Lower leg skin (tissue), 4 donors: ENCODE measurements at regions not wholly inside any gene's neighbourhood (a gene's known extent, or its start where the extent isn't known, plus 50 kb on each side); places are given as distances from the start of the nearest gene placed in this dataset.

Experiments used
- DNase-seq, 2 donors: peaks; one replicate each; pipeline ENCODE4 v3.0.0-alpha.2; 2019; ENCODE audit warnings: low spot score in 2 of 2
- H3K4me3 ChIP-seq: fragments of 200-600 bp; sonication (generic); 2 replicates; pipeline ENCODE4 v1.5.1; 2017; ENCODE audit warnings: mild to moderate bottlenecking, low read depth; ENCODE audit not compliant: poor library complexity, severe bottlenecking
- POLR2A ChIP-seq, 2 donors: fragments of 450-650 bp; IDR thresholded peaks; one replicate each; pipeline ENCODE4 v1.6.1; 2016 to 2017; ENCODE audit warnings: antibody characterized with exemption in 2 of 2, mild to moderate bottlenecking in 1 of 2, moderate library complexity in 1 of 2
- WGBS, 2 donors: methylation state at CpG; one replicate each; pipeline ENCODE4 v1.1.5; 2018; 5-methylcytosine and 5-hydroxymethylcytosine counted together
- intact Hi-C: fragments of 100-400 bp; cut with DNase I; formaldehyde crosslinking; loops from one replicate; pipeline ENCODE4 v1.15.0; 2023; ENCODE audit warnings: low total_unique reads
- TF ChIP-seq, protein P1 (sequence below), 3 donors: fragments of 450-650 bp; IDR thresholded peaks; one replicate each; pipeline ENCODE4 v1.5.1; 2016; ENCODE audit warnings: antibody characterized with exemption in 3 of 3, mild to moderate bottlenecking in 3 of 3, moderate library complexity in 2 of 3

GRCh38 chr7:36070230-36070629 is 82.8 kb upstream of the EEPD1 start:
- WGBS, 2 donors: 67 to 70% methylated on average over 8 of the region's 8 CpGs
- intact Hi-C loops: no loop called here
- H3K4me3 ChIP-seq: no peak overlapping the region

GRCh38 chr7:36071605-36072004 is 81.4 kb upstream of the EEPD1 start:
- intact Hi-C loops: no loop called here
- no peak overlapping the region for H3K4me3 ChIP-seq
- 100% methylated on average over 1 of the region's 1 CpG for WGBS, 2 donors
- TF ChIP-seq, protein P1, sequence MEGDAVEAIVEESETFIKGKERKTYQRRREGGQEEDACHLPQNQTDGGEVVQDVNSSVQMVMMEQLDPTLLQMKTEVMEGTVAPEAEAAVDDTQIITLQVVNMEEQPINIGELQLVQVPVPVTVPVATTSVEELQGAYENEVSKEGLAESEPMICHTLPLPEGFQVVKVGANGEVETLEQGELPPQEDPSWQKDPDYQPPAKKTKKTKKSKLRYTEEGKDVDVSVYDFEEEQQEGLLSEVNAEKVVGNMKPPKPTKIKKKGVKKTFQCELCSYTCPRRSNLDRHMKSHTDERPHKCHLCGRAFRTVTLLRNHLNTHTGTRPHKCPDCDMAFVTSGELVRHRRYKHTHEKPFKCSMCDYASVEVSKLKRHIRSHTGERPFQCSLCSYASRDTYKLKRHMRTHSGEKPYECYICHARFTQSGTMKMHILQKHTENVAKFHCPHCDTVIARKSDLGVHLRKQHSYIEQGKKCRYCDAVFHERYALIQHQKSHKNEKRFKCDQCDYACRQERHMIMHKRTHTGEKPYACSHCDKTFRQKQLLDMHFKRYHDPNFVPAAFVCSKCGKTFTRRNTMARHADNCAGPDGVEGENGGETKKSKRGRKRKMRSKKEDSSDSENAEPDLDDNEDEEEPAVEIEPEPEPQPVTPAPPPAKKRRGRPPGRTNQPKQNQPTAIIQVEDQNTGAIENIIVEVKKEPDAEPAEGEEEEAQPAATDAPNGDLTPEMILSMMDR (IDR thresholded peaks at IDR 0.05): no peak
- TF ChIP-seq POLR2A (IDR thresholded peaks at IDR 0.05): no peak
- peak in 1 of 2 donors; percentile 12 for DNase-seq

More at GRCh38 chr7:36070230-36070629, 82.8 kb upstream of the EEPD1 start:
- DNase-seq: peak in 1 of 2 donors; percentile 9
- no peak for TF ChIP-seq POLR2A (IDR thresholded peaks at IDR 0.05)
- TF ChIP-seq, protein P1 (IDR thresholded peaks at IDR 0.05): no peak

- TF ChIP-seq, protein P1 (IDR thresholded peaks at IDR 0.05): no peak
- TF ChIP-seq POLR2A (IDR thresholded peaks at IDR 0.05): no peak
- DNase-seq: peak in 1 of 2 donors; percentile 8
- WGBS, 2 donors: 85 to 95% methylated on average over 4 of the region's 4 CpGs
- no peak overlapping the region for H3K4me3 ChIP-seq
- intact Hi-C loops: no loop called here
These were observed 80.4 kb upstream of the EEPD1 start for GRCh38 chr7:36072620-36073019.

- H3K4me3 ChIP-seq: no peak overlapping the region
- no peak for DNase-seq
- TF ChIP-seq, protein P1 (IDR thresholded peaks at IDR 0.05): no peak
- TF ChIP-seq POLR2A (IDR thresholded peaks at IDR 0.05): no peak
- intact Hi-C loops: no loop called here
These were observed 77.5 kb upstream of the EEPD1 start for GRCh38 chr7:36075561-36075960.

- DNase-seq: peak in 1 of 2 donors; percentile 59
- 83 to 86% methylated on average over 5 of the region's 5 CpGs for WGBS, 2 donors
- intact Hi-C loops: no loop called here
- TF ChIP-seq POLR2A (IDR thresholded peaks at IDR 0.05): no peak
- TF ChIP-seq, protein P1 (IDR thresholded peaks at IDR 0.05): no peak
- no peak overlapping the region for H3K4me3 ChIP-seq
These were observed 77.0 kb upstream of the EEPD1 start for GRCh38 chr7:36076074-36076473.

GRCh38 chr7:36078816-36079360 is 74.2 kb upstream of the EEPD1 start:
- DNase-seq: peak in 1 of 2 donors; percentile 56
- TF ChIP-seq POLR2A (IDR thresholded peaks at IDR 0.05): no peak
- TF ChIP-seq, protein P1 (IDR thresholded peaks at IDR 0.05): no peak
- intact Hi-C loops: no loop called here
- 94 to 97% methylated on average over 13 of the region's 13 CpGs for WGBS, 2 donors
- H3K4me3 ChIP-seq: no peak overlapping the region
